Skeletal muscle tissue (tissue), 3 donors: ENCODE measurements at regions not wholly inside any gene's neighbourhood (a gene's known extent, or its start where the extent isn't known, plus 50 kb on each side); places are given as distances from the start of the nearest gene placed in this dataset.

Source experiments
- H3K27ac ChIP-seq: one replicate; pipeline ENCODE4 v1.7.0; 2013; ENCODE audit warnings: mild to moderate bottlenecking, low read depth, low read length, inconsistent platforms
- H3K27me3 ChIP-seq, 3 donors: one replicate each; pipeline ENCODE4 v1.7.0; 2013; ENCODE audit warnings: low read length in 3 of 3; ENCODE audit not compliant: control insufficient read depth in 3 of 3, insufficient read depth in 3 of 3
- H3K36me3 ChIP-seq, 3 donors: one replicate each; pipeline ENCODE4 v1.7.0; 2013; ENCODE audit warnings: low read length in 3 of 3; ENCODE audit not compliant: control insufficient read depth in 3 of 3, insufficient read depth in 3 of 3
- H3K4me1 ChIP-seq, 3 donors: one replicate each; pipeline ENCODE4 v1.7.0; 2013; ENCODE audit warnings: low read length in 3 of 3, mild to moderate bottlenecking in 3 of 3; ENCODE audit not compliant: control insufficient read depth in 3 of 3, insufficient read depth in 3 of 3
- H3K4me3 ChIP-seq, 3 donors: one replicate each; pipeline ENCODE4 v1.7.0; 2013; ENCODE audit warnings: low read length in 3 of 3
- H3K9ac ChIP-seq, 3 donors: one replicate each; pipeline ENCODE4 v1.7.0; 2013; ENCODE audit warnings: low read length in 3 of 3, mild to moderate bottlenecking in 3 of 3, moderate library complexity in 2 of 3, low read depth in 1 of 3
- H3K9me3 ChIP-seq, 3 donors: one replicate each; pipeline ENCODE4 v1.7.0; 2013; ENCODE audit warnings: low read length in 3 of 3; ENCODE audit not compliant: control insufficient read depth in 3 of 3
- donor health status: Osteomylitis.

- H3K9me3 ChIP-seq: no peaks in the 10 kb centered on the region
- no peak overlapping the region for H3K27ac ChIP-seq
- no peaks in the 10 kb centered on the region for H3K4me1 ChIP-seq
- no peak overlapping the region for H3K9ac ChIP-seq
- H3K4me3 ChIP-seq: no peak overlapping the region
- H3K27me3 ChIP-seq: no peaks in the 10 kb centered on the region
- H3K36me3 ChIP-seq: no peaks in the 10 kb centered on the region
These were observed 106.3 kb downstream of the CENPW start for GRCh38 chr6:126446248-126446647.

DNA sequence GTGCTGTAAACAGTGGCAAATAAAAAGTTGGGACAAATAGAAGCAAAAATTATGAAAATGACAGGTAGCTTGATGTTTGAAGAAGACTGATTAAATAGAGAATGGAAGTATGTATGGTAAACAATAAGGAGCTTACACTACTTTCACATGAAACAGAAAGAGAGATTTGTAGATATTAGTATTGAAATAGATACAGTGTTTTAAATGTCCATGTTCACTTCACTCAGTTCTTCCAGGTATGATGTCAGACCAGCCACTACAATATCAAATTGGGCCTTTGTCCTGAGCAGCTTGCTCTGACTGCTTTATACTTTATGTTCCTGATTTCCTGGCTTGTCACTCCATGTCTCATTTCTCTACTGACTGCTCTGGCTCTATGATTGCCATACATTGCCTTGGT is 107.5 kb downstream of the CENPW start:
- H3K4me3 ChIP-seq: no peak overlapping the region
- H3K4me1 ChIP-seq: no peaks in the 10 kb centered on the region
- no peak overlapping the region for H3K9ac ChIP-seq
- no peaks in the 10 kb centered on the region for H3K27me3 ChIP-seq
- H3K36me3 ChIP-seq: no peaks in the 10 kb centered on the region
- H3K27ac ChIP-seq: no peak overlapping the region
- H3K9me3 ChIP-seq: no peaks in the 10 kb centered on the region

DNA sequence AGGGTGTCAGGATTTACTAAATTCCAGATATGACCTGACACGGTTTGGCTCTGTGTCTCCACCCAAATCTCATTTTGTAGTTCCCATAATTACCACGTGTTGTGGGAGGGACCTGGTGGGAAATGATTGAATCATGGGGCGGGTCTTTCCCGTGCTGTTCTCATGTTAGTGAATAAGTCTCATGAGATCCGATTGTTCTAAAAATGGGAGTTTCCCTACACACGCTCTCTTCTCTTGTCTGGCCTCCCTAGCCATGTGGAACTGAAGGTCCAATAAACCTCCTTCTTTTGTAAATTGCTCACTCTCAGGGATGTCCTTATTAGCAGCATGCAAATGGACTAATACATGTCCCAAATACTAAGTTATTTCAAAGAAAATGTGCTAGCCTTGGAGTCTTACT is 121.1 kb downstream of the CENPW start:
- no peak overlapping the region for H3K9ac ChIP-seq
- no peaks in the 10 kb centered on the region for H3K36me3 ChIP-seq
- H3K27me3 ChIP-seq: no peaks in the 10 kb centered on the region
- no peak overlapping the region for H3K27ac ChIP-seq
- no peak overlapping the region for H3K4me3 ChIP-seq
- H3K9me3 ChIP-seq: no peaks in the 10 kb centered on the region
- H3K4me1 ChIP-seq: no peaks in the 10 kb centered on the region

DNA sequence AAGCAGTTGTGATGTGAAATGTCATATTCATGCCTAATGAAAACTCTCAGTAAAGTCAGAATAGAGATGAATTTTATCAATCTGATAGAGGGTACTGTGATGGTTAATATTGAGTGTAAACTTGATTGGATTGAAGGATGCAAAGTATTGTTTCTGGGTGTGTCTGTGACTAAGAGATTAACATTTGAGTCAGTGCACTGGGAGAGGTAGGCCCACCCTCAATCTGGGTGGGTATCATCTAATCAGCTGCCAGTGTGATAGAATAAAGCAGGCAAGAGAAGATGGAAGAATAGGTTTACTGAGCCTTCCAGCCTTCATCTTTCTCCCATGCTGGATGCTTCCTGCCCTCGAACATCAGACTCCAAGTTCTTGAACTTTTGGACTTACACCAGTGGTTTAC is 124.3 kb downstream of the CENPW start:
- no peak overlapping the region for H3K4me3 ChIP-seq
- H3K9ac ChIP-seq: no peak overlapping the region
- no peaks in the 10 kb centered on the region for H3K9me3 ChIP-seq
- H3K27ac ChIP-seq: no peak overlapping the region
- H3K27me3 ChIP-seq: no peaks in the 10 kb centered on the region
- no peaks in the 10 kb centered on the region for H3K36me3 ChIP-seq
- no peaks in the 10 kb centered on the region for H3K4me1 ChIP-seq

- peaks cover 0 to 1% (median 0%) of the 10 kb centered on the region in 3 donors for H3K9me3 ChIP-seq
- H3K27me3 ChIP-seq: no peaks in the 10 kb centered on the region
- no peak overlapping the region for H3K4me3 ChIP-seq
- H3K4me1 ChIP-seq: no peaks in the 10 kb centered on the region
- no peaks in the 10 kb centered on the region for H3K36me3 ChIP-seq
- no peak overlapping the region for H3K9ac ChIP-seq
- no peak overlapping the region for H3K27ac ChIP-seq
These were observed 135.5 kb downstream of the CENPW start for GRCh38 chr6:126475449-126475848.

GRCh38 chr6:126477678-126478077 is 137.8 kb downstream of the CENPW start:
- Histone ChIP-seq H3K9me3 (no peaks in the 10 kb centered on the region), H3K4me1 (no peaks in the 10 kb centered on the region), H3K9ac (no peak overlapping the region), H3K27ac (no peak overlapping the region), H3K27me3 (no peaks in the 10 kb centered on the region), H3K36me3 (no peaks in the 10 kb centered on the region), H3K4me3 (no peak overlapping the region)

GRCh38 chr6:126480268-126480667 is 140.4 kb downstream of the CENPW start:
- H3K9me3 ChIP-seq: no peaks in the 10 kb centered on the region
- no peak overlapping the region for H3K9ac ChIP-seq
- no peaks in the 10 kb centered on the region for H3K36me3 ChIP-seq
- no peaks in the 10 kb centered on the region for H3K27me3 ChIP-seq
- H3K4me3 ChIP-seq: no peak overlapping the region
- no peak overlapping the region for H3K27ac ChIP-seq
- H3K4me1 ChIP-seq: no peaks in the 10 kb centered on the region

DNA sequence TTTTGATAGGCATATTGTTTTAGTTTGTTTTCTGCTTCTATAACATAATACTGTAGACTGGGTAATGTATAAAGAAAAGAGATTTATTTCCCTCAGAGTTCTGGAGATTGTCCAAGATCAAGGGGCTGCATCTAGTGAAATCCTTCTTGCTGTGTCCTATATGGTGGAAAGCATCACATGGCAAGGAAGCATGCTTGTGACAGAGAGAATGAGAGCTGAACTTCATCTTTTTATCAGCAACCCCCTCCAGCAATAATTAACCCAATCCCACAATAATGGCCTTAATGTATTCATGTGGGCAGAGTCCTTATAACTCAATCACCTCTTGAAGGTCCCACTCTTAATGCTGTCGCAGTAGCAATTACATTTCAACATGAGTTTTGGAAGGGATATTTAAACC is 141.4 kb downstream of the CENPW start:
- no peak overlapping the region for H3K4me3 ChIP-seq
- no peaks in the 10 kb centered on the region for H3K27me3 ChIP-seq
- H3K9ac ChIP-seq: no peak overlapping the region
- no peaks in the 10 kb centered on the region for H3K36me3 ChIP-seq
- no peaks in the 10 kb centered on the region for H3K9me3 ChIP-seq
- no peaks in the 10 kb centered on the region for H3K4me1 ChIP-seq
- H3K27ac ChIP-seq: no peak overlapping the region

DNA sequence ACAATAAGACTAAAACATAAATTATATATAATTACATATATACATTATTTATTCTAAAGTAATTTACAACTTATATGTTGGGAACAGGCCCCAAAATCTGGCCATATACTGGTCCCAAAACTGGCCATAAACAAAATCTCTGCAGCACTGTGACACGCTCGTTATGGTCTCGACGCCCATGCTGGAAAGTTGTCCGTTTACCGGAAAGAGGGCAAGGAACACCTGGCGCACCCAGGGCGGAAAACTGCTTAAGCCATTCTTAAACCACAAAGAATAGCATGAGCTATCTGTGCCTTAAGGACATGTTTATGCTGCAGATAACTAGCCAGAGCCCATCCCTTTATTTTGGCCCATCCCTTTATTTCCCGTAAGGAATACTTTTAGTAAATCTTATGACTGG is 164.9 kb downstream of the CENPW start:
- Histone ChIP-seq H3K36me3 (no peaks in the 10 kb centered on the region), H3K4me3 (no peak overlapping the region), H3K9ac (no peak overlapping the region), H3K27me3 (no peaks in the 10 kb centered on the region), H3K27ac (no peak overlapping the region), H3K4me1 (no peaks in the 10 kb centered on the region), H3K9me3 (peaks cover 0 to 3% (median 0%) of the 10 kb centered on the region in 3 donors)

- no peak overlapping the region for H3K9ac ChIP-seq
- H3K4me3 ChIP-seq: no peak overlapping the region
- no peaks in the 10 kb centered on the region for H3K36me3 ChIP-seq
- no peak overlapping the region for H3K27ac ChIP-seq
- no peaks in the 10 kb centered on the region for H3K27me3 ChIP-seq
- peaks cover 0 to 3% (median 0%) of the 10 kb centered on the region in 3 donors for H3K9me3 ChIP-seq
- no peaks in the 10 kb centered on the region for H3K4me1 ChIP-seq
These were observed 173.3 kb downstream of the CENPW start for GRCh38 chr6:126513198-126513597.

GRCh38 chr6:126516411-126516810 is 176.5 kb downstream of the CENPW start:
- no peak overlapping the region for H3K4me3 ChIP-seq
- no peak overlapping the region for H3K9ac ChIP-seq
- no peak overlapping the region for H3K27ac ChIP-seq
- no peaks in the 10 kb centered on the region for H3K4me1 ChIP-seq
- H3K27me3 ChIP-seq: no peaks in the 10 kb centered on the region
- no peaks in the 10 kb centered on the region for H3K36me3 ChIP-seq
- H3K9me3 ChIP-seq: peaks cover 0 to 3% (median 0%) of the 10 kb centered on the region in 3 donors
